Nephron progenitor cell (in vitro differentiated cells): ENCODE measurements at regions not wholly inside any gene's neighbourhood (a gene's known extent, or its start where the extent isn't known, plus 50 kb on each side); places are given as distances from the start of the nearest gene placed in this dataset.

Source experiments
- DNase-seq: peaks from one replicate; pipeline ENCODE4 v3.0.0; 2021
- H3K27ac Mint-ChIP-seq: 2 replicates; pipeline ENCODE4 v1.8.0; 2021; ENCODE audit warnings: mild to moderate bottlenecking, moderate library complexity, mixed read lengths
- H3K27me3 Mint-ChIP-seq: 2 replicates; pipeline ENCODE4 v1.8.0; 2021; ENCODE audit warnings: mild to moderate bottlenecking, low read depth, mixed read lengths; ENCODE audit not compliant: poor library complexity
- H3K36me3 Mint-ChIP-seq: 2 replicates; pipeline ENCODE4 v1.8.0; 2021; ENCODE audit warnings: low read depth, mixed read lengths
- H3K4me1 Mint-ChIP-seq: 2 replicates; pipeline ENCODE4 v1.8.0; 2021; ENCODE audit warnings: mixed read lengths
- H3K4me3 Mint-ChIP-seq: 2 replicates; pipeline ENCODE4 v1.8.0; 2021; ENCODE audit warnings: mild to moderate bottlenecking, moderate library complexity, mixed read lengths
- H3K9me3 Mint-ChIP-seq: 2 replicates; pipeline ENCODE4 v1.8.0; 2021; ENCODE audit warnings: mild to moderate bottlenecking, moderate library complexity, mixed read lengths
- TF ChIP-seq, protein P1 (sequence below): fragments of 200-600 bp; sonication (generic); IDR thresholded peaks from 2 replicates; pipeline ENCODE4 v1.5.0; 2021; ENCODE audit warnings: antibody characterized with exemption

DNA sequence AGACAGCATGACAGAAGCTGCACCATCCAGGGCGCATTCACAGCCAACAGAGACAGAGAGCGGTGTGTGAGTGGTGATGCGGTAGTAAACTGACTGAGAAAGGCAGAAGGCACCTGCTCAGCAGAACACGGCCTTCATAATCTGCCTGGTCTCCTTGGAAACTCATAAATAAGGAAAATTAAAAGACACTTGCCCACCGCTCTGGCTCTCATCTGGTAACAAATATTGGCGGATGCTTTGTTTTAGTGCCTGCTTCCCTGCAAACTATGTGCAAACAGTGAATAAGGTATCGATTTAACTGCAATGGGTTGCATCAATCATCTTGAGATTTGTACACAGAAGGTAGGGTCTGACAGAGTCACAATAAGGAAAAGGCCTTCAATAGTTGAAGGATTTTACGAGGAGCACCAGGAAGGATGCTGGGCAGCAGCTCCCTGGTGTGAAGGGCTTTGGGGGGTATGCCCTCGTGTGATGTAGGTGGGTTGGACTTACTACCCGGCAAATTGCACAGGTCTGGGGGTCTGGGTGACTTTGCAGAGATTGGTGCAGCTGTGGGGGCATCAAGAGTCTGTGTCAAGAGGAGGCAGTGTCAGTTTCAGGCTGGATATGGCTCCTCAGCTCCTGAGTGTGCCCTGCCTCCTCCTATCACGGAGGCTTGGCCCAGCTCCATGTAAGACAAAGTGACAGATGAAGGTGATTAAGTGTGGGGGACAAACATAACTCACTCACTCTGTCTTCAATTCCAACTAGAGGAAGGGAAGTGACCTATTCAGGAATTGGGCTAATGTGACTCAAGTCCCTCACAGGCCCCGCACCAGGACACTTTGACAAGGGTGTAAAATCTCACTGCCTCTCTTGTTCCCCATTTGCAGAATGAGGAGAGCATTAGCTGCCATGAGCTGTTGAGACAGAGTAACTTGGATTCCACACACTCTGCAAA is 166.7 kb downstream of the ICE1 start:
- H3K4me1 Mint-ChIP-seq = peaks cover 30% of the 10 kb centered on the region
- H3K36me3 Mint-ChIP-seq = no peaks in the 10 kb centered on the region
- peaks cover 13% of the 10 kb centered on the region for H3K9me3 Mint-ChIP-seq
- peaks cover 3% of the 10 kb centered on the region for H3K27me3 Mint-ChIP-seq
- no peak for DNase-seq
- H3K27ac Mint-ChIP-seq = no peak overlapping the region
- TF ChIP-seq, protein P1, sequence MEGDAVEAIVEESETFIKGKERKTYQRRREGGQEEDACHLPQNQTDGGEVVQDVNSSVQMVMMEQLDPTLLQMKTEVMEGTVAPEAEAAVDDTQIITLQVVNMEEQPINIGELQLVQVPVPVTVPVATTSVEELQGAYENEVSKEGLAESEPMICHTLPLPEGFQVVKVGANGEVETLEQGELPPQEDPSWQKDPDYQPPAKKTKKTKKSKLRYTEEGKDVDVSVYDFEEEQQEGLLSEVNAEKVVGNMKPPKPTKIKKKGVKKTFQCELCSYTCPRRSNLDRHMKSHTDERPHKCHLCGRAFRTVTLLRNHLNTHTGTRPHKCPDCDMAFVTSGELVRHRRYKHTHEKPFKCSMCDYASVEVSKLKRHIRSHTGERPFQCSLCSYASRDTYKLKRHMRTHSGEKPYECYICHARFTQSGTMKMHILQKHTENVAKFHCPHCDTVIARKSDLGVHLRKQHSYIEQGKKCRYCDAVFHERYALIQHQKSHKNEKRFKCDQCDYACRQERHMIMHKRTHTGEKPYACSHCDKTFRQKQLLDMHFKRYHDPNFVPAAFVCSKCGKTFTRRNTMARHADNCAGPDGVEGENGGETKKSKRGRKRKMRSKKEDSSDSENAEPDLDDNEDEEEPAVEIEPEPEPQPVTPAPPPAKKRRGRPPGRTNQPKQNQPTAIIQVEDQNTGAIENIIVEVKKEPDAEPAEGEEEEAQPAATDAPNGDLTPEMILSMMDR = no peak
- H3K4me3 Mint-ChIP-seq = no peak overlapping the region

DNA sequence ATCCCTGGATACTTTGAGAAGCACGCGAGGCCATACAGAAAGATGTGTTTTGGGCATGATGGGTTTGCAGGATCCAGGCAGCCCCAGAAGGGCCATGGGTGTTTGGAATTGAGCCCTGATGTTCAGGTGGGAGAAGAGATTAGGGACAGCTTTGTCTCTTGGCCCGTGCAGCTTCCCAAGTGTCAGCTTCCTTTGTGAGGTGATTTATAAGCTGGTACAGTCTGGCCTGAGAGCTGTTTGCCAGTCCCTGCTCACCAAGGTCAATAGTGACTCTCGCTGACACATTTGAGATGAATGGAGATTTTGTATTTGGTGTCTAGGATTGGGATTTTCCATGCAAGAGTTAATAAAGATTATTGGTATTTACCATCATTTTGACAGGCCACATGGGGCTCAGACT is 165.9 kb downstream of the ICE1 start:
- no peaks in the 10 kb centered on the region for H3K36me3 Mint-ChIP-seq
- no peak overlapping the region for H3K27ac Mint-ChIP-seq
- H3K27me3 Mint-ChIP-seq = peaks cover 3% of the 10 kb centered on the region
- H3K4me3 Mint-ChIP-seq = no peak overlapping the region
- DNase-seq = no peak
- peaks cover 10% of the 10 kb centered on the region for H3K9me3 Mint-ChIP-seq
- peaks cover 30% of the 10 kb centered on the region for H3K4me1 Mint-ChIP-seq
- TF ChIP-seq, protein P1 = no peak

DNA sequence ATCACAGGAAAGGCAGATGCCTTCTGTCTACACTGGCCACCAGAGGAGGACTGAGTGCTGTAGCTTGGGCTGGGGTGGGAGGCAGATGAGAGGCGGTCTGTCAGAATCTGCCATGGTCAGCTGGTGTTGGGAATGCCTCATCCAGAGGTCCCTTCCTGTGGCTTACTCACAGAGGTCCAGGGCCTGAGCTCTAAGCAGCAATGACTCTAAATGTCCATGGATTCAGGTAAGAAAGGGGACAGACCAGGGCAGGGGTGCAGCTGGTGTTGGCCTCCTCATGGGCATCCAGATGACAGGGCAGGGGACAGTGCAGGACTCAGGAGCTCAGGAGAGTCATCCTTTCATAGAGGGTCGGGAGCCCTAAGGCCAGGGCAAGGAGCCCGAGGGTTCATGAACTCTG is 165.0 kb downstream of the ICE1 start:
- Mint-ChIP-seq H3K27me3 (peaks cover 3% of the 10 kb centered on the region), H3K27ac (no peak overlapping the region), H3K36me3 (no peaks in the 10 kb centered on the region), H3K4me3 (no peak overlapping the region), H3K4me1 (peaks cover 30% of the 10 kb centered on the region), H3K9me3 (peaks cover 10% of the 10 kb centered on the region)
- TF ChIP-seq, protein P1 = no peak
- DNase-seq = no peak

DNA sequence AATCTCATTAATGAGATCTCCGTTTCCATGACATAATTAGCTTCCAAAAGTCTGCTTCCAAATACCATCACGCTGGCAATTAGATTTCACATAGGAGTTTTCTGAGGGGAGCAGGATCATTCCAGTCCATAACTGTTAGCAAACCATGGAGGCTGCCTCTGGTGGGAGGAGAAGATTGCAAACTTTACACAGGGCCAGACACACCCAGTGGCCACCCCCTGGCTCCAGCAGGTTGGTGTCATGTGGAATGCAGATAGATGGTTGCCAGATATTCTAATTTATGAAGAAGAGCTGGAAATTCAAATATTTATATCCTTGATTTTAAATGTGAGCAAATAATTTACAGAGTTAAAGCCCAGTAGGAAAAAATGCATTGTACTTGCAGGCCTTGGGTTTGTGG is 164.2 kb downstream of the ICE1 start:
- Mint-ChIP-seq H3K4me1 (peaks cover 30% of the 10 kb centered on the region), H3K27ac (no peak overlapping the region), H3K27me3 (peaks cover 3% of the 10 kb centered on the region), H3K36me3 (no peaks in the 10 kb centered on the region), H3K9me3 (peaks cover 10% of the 10 kb centered on the region), H3K4me3 (no peak overlapping the region)
- DNase-seq = no peak
- TF ChIP-seq, protein P1 = no peak

DNA sequence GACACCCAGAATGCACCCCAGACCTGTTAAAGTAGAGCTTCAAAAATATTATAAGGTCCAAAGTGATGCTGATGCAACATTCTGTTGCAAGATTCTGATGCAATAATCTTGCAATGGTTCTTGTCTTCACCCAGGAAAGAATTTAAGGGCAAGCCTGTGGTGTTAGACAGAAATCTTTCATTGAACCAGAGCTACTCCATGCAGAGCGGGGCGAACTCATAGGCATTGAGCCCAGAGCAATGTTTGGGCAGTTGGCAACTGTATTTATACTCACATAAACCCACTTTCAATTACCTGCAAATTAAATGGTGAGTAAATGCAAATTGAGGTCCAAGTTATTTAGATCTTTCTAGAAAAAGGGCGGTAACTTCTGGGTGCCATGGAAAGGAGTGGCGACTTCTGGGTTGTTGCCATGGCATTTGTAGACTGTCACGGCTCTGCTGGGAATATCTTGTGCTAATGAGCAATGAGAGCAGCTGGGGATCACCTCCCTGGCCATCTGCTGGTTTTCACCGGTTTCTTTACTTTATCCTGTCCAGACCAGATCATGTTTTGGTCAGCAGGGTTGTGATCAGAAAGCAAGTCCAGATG is 163.4 kb downstream of the ICE1 start:
- Mint-ChIP-seq H3K4me1 (peaks cover 30% of the 10 kb centered on the region), H3K4me3 (no peak overlapping the region), H3K9me3 (peaks cover 10% of the 10 kb centered on the region), H3K36me3 (no peaks in the 10 kb centered on the region), H3K27me3 (peaks cover 2% of the 10 kb centered on the region), H3K27ac (no peak overlapping the region)
- DNase-seq = no peak
- TF ChIP-seq, protein P1 = no peak
